HUES6 (cell line): ENCODE measurements at regions not wholly inside any gene's neighbourhood (a gene's known extent, or its start where the extent isn't known, plus 50 kb on each side); places are given as distances from the start of the nearest gene placed in this dataset.

Source experiments
- H3K27ac ChIP-seq: 2 replicates; pipeline ENCODE4 v1.7.0; 2013; ENCODE audit warnings: low read depth, mild to moderate bottlenecking, low read length, inconsistent platforms
- H3K27me3 ChIP-seq: 2 replicates; pipeline ENCODE4 v1.6.1; 2013; ENCODE audit warnings: low read length; ENCODE audit not compliant: control insufficient read depth, insufficient read depth
- H3K36me3 ChIP-seq: 2 replicates; pipeline ENCODE4 v1.6.1; 2013; ENCODE audit warnings: low read length; ENCODE audit not compliant: control insufficient read depth, insufficient read depth
- H3K4me1 ChIP-seq: 2 replicates; pipeline ENCODE4 v1.6.1; 2013; ENCODE audit warnings: low read length; ENCODE audit not compliant: control insufficient read depth, insufficient read depth
- H3K4me3 ChIP-seq: 2 replicates; pipeline ENCODE4 v1.5.1; 2013; ENCODE audit warnings: low read depth, low read length
- H3K9ac ChIP-seq: one replicate; pipeline ENCODE4 v1.6.1; 2013; ENCODE audit warnings: mild to moderate bottlenecking, low read length
- H3K9me3 ChIP-seq: 2 replicates; pipeline ENCODE4 v1.6.1; 2013; ENCODE audit warnings: low read depth, low read length; ENCODE audit not compliant: control insufficient read depth, insufficient read depth

DNA sequence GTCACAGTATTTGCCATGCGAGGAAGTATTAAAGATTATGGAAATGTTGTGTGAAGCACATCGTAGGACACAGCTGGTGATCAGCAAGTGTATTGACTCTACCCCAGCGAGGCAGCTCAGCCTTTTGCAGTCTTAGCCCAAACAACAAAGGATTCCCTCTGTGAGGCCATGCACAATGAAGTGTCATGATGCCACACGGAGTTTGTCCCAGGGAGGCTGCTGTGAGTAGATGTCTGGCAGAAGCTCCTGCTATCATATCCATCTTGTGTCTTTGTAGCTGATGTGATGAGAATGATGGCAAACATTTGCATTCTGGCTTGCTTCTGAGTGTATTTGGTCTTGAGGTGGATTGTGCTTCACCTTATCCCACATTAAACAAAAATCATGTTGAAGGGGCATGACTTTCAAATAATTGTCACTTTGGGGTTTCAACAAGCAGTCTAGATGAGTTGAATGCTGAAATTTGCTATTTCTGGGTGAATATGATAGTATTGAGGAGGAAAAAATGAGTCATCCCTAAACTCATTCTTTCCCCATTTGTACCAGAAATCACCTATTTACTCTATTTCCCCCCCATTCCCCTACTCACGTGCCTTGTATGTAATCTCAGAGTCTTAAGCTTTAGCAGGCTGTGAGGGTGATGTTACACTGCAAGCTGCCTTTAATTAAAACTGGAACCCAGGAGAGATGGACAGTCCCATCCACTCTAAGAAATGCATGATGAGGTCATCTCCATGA, 273.5 kb downstream of the RNF144A start:
- no peak overlapping the region for H3K4me3 ChIP-seq
- no peak overlapping the region for H3K27ac ChIP-seq
- H3K27me3 ChIP-seq, result no peaks in the 10 kb centered on the region
- no peaks in the 10 kb centered on the region for H3K36me3 ChIP-seq
- H3K9me3 ChIP-seq, result no peaks in the 10 kb centered on the region
- H3K9ac ChIP-seq, result no peak overlapping the region
- H3K4me1 ChIP-seq, result peaks cover 20% of the 10 kb centered on the region

DNA sequence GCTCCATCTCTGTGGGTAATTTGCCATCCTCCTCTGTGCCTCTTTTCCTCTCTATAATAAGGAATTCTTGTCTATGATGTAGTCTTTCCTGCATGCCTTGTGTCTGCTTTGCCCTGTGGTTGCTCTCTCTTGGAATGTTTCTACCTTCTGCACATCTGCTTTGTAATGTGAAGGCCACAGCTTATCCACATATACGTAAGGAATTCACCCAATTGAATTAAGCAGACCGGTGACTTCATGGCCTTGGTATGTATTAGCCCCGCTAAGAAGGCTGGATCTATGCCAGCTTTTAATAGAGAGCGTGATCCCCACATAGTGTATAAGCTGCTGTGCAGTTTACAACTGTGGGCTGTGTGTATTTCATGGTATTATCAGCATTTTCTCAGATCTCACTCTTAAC, 274.7 kb downstream of the RNF144A start:
- Histone ChIP-seq H3K9me3 (no peaks in the 10 kb centered on the region), H3K9ac (no peak overlapping the region), H3K27me3 (no peaks in the 10 kb centered on the region), H3K27ac (no peak overlapping the region), H3K4me1 (peaks cover 20% of the 10 kb centered on the region), H3K4me3 (no peak overlapping the region), H3K36me3 (no peaks in the 10 kb centered on the region)

DNA sequence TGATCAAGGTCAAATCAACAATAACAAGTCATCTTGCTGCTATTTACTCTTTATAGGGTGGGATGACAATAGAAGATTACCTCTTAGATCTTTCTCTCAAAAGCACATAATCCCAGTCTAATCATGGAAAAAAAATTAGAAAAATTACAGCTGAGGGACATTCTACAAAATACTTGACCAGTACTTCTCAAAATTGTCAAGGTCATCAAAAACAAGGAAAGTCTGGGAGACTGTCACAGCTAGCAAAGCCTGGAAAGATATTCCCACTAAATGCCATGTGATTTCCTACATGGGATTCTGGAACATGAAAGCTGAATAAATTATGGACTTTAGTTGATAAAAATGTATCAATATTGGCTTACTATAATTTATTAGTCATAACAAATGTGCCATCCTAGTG, 276.2 kb downstream of the RNF144A start:
- Histone ChIP-seq H3K27me3 (no peaks in the 10 kb centered on the region), H3K36me3 (no peaks in the 10 kb centered on the region), H3K4me3 (no peak overlapping the region), H3K27ac (no peak overlapping the region), H3K9ac (no peak overlapping the region), H3K9me3 (no peaks in the 10 kb centered on the region), H3K4me1 (peaks cover 18% of the 10 kb centered on the region)

DNA sequence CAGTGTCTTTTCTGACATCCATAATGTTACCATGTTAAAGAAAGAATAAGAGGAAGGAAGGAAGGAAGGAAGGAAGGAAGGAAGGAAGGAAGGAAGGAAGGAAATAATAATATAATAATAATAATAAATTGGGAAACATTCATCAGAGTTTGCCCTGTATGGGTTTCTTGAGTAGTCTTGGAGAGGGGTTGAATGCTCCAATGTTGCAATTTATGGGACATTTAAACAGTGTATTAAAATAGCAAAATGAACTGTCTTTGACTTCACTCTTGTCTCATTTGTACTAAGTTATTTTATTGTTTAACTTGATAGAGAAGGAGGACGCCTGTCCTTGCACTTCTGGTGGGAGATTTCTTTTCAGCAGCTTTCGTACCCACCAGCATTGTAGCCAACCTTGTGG, 277.7 kb downstream of the RNF144A start:
- Histone ChIP-seq H3K27me3 (no peaks in the 10 kb centered on the region), H3K9me3 (no peaks in the 10 kb centered on the region), H3K27ac (no peak overlapping the region), H3K36me3 (no peaks in the 10 kb centered on the region), H3K9ac (no peak overlapping the region), H3K4me1 (peaks cover 18% of the 10 kb centered on the region), H3K4me3 (no peak overlapping the region)

GRCh38 chr2:7196883-7197282, 279.7 kb downstream of the RNF144A start:
- H3K36me3 ChIP-seq, result no peaks in the 10 kb centered on the region
- no peaks in the 10 kb centered on the region for H3K27me3 ChIP-seq
- no peak overlapping the region for H3K9ac ChIP-seq

GRCh38 chr2:7201851-7202250, 284.6 kb downstream of the RNF144A start:
- H3K9me3 ChIP-seq, result no peaks in the 10 kb centered on the region
- no peak overlapping the region for H3K9ac ChIP-seq
- H3K4me1 ChIP-seq, result no peaks in the 10 kb centered on the region
- H3K36me3 ChIP-seq, result no peaks in the 10 kb centered on the region
- H3K27ac ChIP-seq, result no peak overlapping the region
- H3K27me3 ChIP-seq, result no peaks in the 10 kb centered on the region
- H3K4me3 ChIP-seq, result no peak overlapping the region

More at GRCh38 chr2:7196883-7197282, 279.7 kb downstream of the RNF144A start:
- H3K4me1 ChIP-seq, result 0 out of 2 replicates have a peak, but pooled peaks cover 2% of the 10 kb centered on the region
- H3K27ac ChIP-seq, result no peak overlapping the region
- no peaks in the 10 kb centered on the region for H3K9me3 ChIP-seq
- no peak overlapping the region for H3K4me3 ChIP-seq

DNA sequence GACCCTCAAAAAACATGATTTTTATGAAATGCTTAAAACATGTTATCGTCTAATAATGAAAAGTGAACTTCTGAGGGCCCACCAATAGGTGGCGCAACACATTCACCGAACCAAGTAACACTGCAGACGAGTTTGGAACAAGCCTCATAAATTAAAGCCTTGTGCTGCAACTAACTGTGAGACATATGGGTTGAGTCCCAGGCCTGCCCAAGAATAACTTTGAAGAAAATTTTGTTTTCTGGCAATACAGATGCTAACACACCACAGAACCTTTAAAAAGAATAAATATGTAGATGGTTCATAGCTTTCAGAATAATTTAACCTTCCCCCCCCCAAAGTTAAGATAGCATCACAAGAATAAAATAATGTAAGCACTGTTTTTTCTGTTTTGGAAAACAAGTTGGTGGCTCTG, 285.9 kb downstream of the RNF144A start:
- H3K36me3 ChIP-seq, result no peaks in the 10 kb centered on the region
- no peaks in the 10 kb centered on the region for H3K27me3 ChIP-seq
- no peaks in the 10 kb centered on the region for H3K4me1 ChIP-seq
- no peak overlapping the region for H3K4me3 ChIP-seq
- H3K27ac ChIP-seq, result no peak overlapping the region
- no peaks in the 10 kb centered on the region for H3K9me3 ChIP-seq
- H3K9ac ChIP-seq, result no peak overlapping the region

DNA sequence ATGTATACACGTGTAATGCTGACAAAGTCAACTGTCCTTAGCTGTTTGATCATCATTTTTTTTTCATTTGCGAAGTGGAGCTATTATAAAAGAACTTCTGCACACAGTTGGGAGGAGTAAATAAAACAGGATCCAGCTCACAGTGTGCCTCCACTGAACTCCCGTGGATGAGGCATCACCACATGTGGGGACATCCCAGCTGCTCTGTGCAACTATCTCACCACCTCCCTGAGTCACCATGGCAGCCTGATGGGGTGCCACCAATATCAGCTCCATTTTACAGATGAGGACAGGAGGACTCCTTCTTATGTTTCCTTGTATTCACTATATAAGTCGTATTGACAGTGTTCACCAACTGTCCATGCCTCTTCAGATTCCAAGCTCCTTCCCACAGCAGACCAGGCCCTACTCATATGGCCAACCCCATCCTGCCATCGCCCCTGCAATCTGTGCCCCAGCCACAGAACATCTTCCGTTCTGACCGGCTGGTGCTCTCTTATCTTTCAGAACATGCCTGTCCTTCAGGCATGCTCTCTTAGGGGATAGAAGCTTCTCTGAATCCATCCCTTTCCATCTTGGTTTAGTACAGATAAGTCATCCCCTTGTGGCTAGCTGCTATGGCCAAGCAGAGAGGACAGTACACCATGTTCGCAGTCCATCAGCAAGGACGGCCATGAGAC, 288.1 kb downstream of the RNF144A start:
- no peaks in the 10 kb centered on the region for H3K27me3 ChIP-seq
- no peaks in the 10 kb centered on the region for H3K36me3 ChIP-seq
- no peak overlapping the region for H3K27ac ChIP-seq
- no peak overlapping the region for H3K9ac ChIP-seq
- peaks cover 8% of the 10 kb centered on the region for H3K4me1 ChIP-seq
- H3K9me3 ChIP-seq, result no peaks in the 10 kb centered on the region
- no peak overlapping the region for H3K4me3 ChIP-seq

DNA sequence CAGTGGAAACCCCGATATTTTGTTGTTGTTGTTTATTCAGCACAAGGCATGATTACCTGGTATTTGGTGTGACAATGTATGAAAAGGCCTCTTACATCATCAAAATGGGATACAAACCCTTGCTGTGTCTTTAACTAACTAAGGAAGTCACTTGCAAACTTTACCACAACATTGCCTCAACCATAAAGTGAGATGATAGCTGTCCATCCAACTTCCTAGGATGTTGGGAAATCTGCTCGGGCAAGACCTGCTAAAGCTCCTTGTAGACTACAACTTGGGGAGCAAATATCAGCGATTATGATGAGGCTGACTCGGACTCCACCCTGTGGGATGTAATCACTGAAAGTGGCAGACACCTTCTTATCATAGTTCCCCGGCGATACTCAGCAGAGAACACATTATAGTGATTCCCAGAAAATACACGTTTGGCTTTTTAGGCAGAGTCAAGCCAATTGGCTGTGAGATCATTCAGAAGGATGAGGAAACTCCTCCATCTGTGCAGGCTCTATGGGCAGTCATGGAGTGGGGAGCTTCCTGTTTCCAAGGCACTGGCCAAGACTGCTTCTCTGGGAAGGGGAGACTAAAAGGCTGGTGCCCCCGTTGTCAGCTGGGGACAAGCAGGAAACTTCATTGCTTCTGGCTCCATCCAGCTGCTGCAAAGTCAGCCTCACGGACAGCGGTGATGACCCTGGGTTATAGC, 289.0 kb downstream of the RNF144A start:
- Histone ChIP-seq H3K4me1 (peaks cover 8% of the 10 kb centered on the region), H3K27me3 (no peaks in the 10 kb centered on the region), H3K36me3 (no peaks in the 10 kb centered on the region), H3K4me3 (no peak overlapping the region), H3K9ac (no peak overlapping the region), H3K27ac (no peak overlapping the region), H3K9me3 (no peaks in the 10 kb centered on the region)

DNA sequence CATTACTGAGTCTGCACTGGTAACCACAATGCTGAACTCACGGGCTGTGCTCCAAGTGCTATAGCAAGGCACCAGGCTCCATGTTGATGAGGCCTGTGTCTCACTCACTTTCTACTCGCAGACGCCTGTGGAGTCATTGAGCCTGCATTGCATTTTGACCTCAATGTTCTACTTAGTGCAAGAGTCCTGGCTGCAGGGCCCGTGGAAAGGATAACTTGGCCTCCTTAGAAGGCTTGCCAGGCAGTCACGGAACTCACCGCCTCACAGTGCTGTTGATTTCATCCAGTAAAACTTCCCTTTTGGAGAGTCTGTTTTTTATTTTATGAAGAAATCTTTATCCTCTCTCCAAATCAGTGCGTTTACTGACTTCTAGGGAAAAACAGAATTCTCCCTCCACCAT, 290.4 kb downstream of the RNF144A start:
- Histone ChIP-seq H3K9ac (no peak overlapping the region), H3K27me3 (no peaks in the 10 kb centered on the region), H3K36me3 (no peaks in the 10 kb centered on the region), H3K9me3 (no peaks in the 10 kb centered on the region), H3K4me3 (no peak overlapping the region), H3K4me1 (peaks cover 8% of the 10 kb centered on the region), H3K27ac (no peak overlapping the region)
